HG03521 (cell line): ENCODE measurements at regions not wholly inside any gene's neighbourhood (a gene's known extent, or its start where the extent isn't known, plus 50 kb on each side); places are given as distances from the start of the nearest gene placed in this dataset.
"Not testable (repeated sequence)": the region's sequence is repeated elsewhere in the genome, so short reads cannot be mapped to it uniquely, and the experiment has no call there.

Source experiments
- ATAC-seq: cut with Tn5 transposase; IDR thresholded peaks from one replicate; pipeline ENCODE4 v1.9.1; 2021; ENCODE audit warnings: mild to moderate bottlenecking, moderate library complexity; ENCODE audit not compliant: unreplicated experiment

- no peak for ATAC-seq
Measured at GRCh38 chr6:4510317-4510716, 265.9 kb upstream of the CDYL start.

- no peak for ATAC-seq
Measured at GRCh38 chr6:4509506-4509905, 266.7 kb upstream of the CDYL start.

GRCh38 chr6:4506792-4507191, 269.4 kb upstream of the CDYL start:
- no peak for ATAC-seq

- ATAC-seq: no peak
Measured at GRCh38 chr6:4506223-4506622, 270.0 kb upstream of the CDYL start.

- no peak for ATAC-seq
Measured at GRCh38 chr6:4504700-4505099, 271.5 kb upstream of the CDYL start.

GRCh38 chr6:4503700-4504099, 272.5 kb upstream of the CDYL start:
- ATAC-seq: no peak

- no peak for ATAC-seq
Measured at GRCh38 chr6:4496284-4496683, 279.9 kb upstream of the CDYL start.

- ATAC-seq: no peak
Measured at GRCh38 chr6:4491501-4492260, 284.5 kb upstream of the CDYL start.

GRCh38 chr6:4489538-4489937, 286.7 kb upstream of the CDYL start:
- ATAC-seq: no peak

- ATAC-seq: no peak
Measured at GRCh38 chr6:4488389-4488788, 287.8 kb upstream of the CDYL start.

- ATAC-seq: no peak
Measured at GRCh38 chr6:4487538-4487937, 288.7 kb upstream of the CDYL start.

- ATAC-seq: no peak
Measured at GRCh38 chr6:4486568-4487315, 289.5 kb upstream of the CDYL start.

GRCh38 chr6:4485735-4486134, 290.5 kb upstream of the CDYL start:
- no peak for ATAC-seq

- ATAC-seq: no peak
Measured at GRCh38 chr6:4482461-4482860, 293.7 kb upstream of the CDYL start.

GRCh38 chr6:4480788-4481735, 295.1 kb upstream of the CDYL start:
- no peak for ATAC-seq

- no peak for ATAC-seq
Measured at GRCh38 chr6:4478098-4478497, 298.1 kb upstream of the CDYL start.

- ATAC-seq: no peak
Measured at GRCh38 chr6:4474810-4475209, 301.4 kb upstream of the CDYL start.

GRCh38 chr6:4472969-4473642, 303.1 kb upstream of the CDYL start:
- ATAC-seq: no peak

GRCh38 chr6:4472222-4472621, 304.0 kb upstream of the CDYL start:
- no peak for ATAC-seq

- ATAC-seq: not testable (repeated sequence)
Measured at GRCh38 chr6:4471515-4471914, 304.7 kb upstream of the CDYL start.

GRCh38 chr6:4470698-4471210, 305.4 kb upstream of the CDYL start:
- no peak for ATAC-seq
